GM19397 (cell line): ENCODE measurements at regions not wholly inside any gene's neighbourhood (a gene's known extent, or its start where the extent isn't known, plus 50 kb on each side); places are given as distances from the start of the nearest gene placed in this dataset.

Experiments used
- ATAC-seq: cut with Tn5 transposase; IDR thresholded peaks from one replicate; pipeline ENCODE4 v1.9.1; 2021; ENCODE audit warnings: mild to moderate bottlenecking, moderate library complexity; ENCODE audit not compliant: unreplicated experiment

GRCh38 chr6:114398481-114398880 is 55.7 kb upstream of the HS3ST5 start:
- ATAC-seq, result no peak
